ENCODE measurements at regions not wholly inside any gene's neighbourhood (a gene's known extent, or its start where the extent isn't known, plus 50 kb on each side); places are given as distances from the start of the nearest gene placed in this dataset.
"Not testable (repeated sequence)": the region's sequence is repeated elsewhere in the genome, so short reads cannot be mapped to it uniquely, and the experiment has no call there.

DNA sequence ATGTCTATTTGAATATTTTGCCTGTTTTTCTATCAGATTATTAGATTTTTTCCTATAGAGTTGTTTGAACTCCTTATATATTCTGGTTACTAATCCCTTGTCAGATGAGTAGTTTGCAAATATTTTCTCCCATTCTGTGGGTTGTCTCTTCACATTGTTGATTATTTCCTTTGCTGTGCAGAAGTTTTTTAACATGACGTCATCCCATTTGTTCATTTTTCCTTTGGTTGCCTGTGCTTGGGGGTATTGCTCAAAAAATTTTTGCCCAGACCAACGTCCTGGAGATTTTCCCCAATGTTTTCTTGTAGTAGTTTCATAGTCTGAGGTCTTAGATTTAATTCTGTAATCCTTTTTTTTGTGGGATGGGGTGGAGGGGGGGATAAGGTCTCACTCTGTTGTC lies 168.7 kb upstream of the NFIA start:
- DNase-seq, result not testable (repeated sequence)

DNA sequence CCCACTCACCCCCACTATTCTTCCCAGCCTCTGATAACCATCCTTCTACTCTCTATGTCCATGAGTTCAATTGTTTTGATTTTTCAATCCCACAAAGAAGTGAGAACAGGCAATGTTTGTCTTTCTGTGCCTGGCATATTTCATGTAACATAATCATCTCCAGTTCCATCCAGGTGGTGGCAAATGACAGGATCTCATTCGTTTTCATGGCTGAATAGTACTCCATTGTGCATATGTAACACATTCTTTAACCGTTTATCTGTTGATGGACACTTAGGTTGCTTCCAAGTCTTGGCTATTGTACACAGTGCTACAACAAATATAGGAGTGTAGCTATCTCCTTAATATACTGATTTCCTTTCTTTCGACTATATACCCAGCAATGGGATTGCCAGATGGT lies 169.3 kb upstream of the NFIA start:
- no peak for DNase-seq

GRCh38 chr1:60911966-60912697 lies 170.2 kb upstream of the NFIA start:
- DNase-seq, result no peak

- DNase-seq, result no peak
Observed at GRCh38 chr1:60908159-60908558, 174.2 kb upstream of the NFIA start.

- no peak for DNase-seq
Observed at GRCh38 chr1:60906526-60906925, 175.8 kb upstream of the NFIA start.

GRCh38 chr1:60906039-60906438 lies 176.3 kb upstream of the NFIA start:
- no peak for DNase-seq

DNA sequence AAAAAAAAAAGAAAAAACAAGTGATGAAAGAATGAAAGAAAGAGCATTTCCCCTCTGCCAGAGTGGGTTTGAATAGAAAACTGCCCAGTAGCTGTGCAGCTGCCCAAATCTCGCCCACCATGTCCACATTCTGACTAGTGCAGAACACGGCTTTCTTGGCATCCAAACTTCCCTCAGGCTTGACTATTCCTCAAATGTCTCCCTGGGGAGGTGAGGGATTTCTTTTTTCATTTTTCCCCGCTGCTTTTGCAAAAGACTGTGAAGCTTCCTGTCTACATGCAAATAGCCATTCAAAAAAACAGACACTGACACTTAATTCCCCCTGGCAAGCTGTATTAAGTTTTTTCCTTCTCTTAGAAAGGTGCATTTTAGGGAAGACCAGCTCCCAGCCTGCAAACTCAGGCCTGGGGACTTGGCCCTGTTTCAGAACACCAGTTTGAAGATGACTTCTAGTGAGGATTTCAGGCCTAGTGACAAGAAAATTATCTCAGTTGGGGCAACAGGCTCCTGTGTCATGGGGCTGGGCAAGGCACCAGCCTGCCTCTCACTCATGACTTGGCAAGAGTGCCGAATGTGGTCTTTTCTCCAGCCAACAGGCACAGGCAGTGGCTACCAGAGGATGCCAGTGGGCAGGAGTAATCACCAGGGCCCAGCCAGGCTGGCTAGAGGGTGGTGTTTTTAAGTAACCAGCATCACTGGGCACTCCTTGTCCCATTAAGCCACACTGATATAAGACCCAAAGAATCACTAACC lies 178.1 kb upstream of the NFIA start:
- DNase-seq, result no peak

DNA sequence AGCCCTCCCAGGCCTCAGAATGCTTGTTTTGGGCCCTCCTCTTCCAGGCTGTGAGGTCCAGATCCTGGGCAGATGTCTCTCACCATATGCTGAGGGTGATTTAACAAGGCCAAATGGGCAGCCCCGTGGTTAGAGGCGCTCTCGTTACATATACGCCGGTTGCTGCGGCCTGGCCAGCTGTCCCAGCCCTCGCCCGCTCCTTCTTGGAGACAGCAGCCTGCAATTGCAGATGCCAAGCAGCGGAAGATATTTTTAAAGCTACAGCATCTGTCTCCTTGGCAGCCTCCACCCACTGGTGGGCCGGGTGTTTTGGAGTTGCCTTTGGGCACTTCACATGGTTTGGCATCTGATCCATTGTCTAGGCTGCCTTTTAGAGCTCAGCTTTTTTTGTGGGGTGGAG lies 178.8 kb upstream of the NFIA start:
- no peak for DNase-seq

GRCh38 chr1:60899464-60899863 lies 182.9 kb upstream of the NFIA start:
- DNase-seq, result no peak

DNA sequence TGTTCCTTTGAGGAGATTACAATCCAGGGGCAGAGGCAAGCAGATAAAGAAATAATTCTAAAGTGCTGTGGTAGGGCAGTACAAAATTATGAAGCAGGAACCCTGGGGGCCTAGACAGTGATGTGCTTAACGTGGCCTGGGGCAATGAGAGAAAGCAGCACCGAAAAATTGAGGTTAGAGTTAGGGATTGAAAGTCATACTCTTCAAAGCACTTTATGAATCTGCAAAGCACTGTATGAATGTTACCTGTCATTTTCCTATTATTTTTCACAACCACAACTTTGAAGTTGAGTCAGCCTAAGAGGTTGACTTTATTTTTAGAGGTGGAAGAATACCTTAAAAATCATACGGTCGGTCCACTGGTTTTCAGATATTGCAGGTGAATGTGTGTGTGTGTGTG lies 183.4 kb upstream of the NFIA start:
- DNase-seq, result no peak

GRCh38 chr1:60898413-60898812 lies 183.9 kb upstream of the NFIA start:
- no peak for DNase-seq

DNA sequence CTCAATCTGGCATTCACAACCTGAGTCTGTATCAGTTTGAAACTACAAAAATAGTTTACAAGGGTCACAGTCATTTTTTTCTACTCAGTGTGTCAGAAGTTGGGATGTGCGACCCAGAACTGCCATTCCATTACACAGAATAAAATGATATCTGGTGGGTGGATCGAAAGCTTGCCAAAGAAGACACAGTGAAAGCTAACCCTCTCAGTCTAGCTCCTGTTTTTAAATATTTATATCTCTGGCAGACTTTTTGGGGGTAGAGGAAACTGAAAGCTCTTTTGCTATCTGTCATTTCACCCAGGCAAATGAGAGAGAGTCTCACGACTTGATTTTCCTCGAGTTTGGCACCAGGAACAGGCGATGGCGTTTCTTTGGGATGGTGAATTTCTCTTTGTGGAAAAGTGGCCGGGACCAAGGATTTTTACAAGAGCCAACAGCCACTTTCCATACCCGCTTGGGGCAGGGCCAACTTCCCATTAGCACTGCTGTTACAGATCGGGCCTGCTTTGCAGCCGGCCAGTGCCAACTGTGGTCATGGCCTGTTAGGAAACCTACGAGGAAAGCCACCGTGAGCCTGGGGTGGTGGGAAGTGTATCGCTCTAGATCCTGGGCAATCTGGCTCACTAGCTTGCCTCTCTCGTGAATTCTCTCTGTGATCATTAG lies 185.5 kb upstream of the NFIA start:
- no peak for DNase-seq

DNA sequence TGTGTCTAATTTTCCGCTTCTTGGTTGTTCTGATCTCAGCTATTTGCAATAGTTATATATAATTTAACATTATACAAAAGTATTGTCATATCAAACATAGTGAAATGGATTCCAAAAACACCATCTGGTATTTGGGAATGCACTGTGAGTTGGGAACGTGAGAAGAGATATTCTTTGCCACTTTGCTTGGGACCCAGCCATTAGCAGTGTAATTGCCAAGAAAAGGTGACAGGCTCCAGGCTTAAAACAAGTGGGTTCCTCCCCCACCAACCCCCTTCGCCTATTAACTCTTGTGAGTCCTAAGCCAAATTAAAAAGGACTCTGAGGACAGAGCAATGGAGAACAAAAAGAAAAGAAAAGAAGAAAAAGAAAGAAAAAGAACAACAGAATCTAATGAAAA lies 186.7 kb upstream of the NFIA start:
- DNase-seq, result no peak

DNA sequence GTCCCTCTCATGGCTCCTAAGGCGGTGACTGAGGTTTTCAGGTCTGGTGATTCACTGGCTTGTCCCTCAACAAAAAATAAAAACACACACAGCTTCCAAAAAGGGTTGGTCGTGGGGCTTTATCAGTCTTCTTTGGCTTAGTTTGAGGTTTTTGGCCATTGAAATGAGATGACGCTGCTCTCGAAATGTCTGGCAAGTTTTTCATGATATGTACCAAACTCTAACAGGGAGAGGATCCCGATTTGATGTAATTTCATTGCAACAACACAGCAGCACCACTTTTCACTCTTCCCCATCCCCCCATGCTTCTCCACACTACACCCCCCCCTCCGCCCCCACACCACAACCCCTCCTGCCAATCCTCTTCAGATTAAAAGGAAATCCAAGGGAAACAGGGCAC lies 187.1 kb upstream of the NFIA start:
- no peak for DNase-seq

- DNase-seq, result no peak
Observed at GRCh38 chr1:60894741-60895140, 187.6 kb upstream of the NFIA start.

DNA sequence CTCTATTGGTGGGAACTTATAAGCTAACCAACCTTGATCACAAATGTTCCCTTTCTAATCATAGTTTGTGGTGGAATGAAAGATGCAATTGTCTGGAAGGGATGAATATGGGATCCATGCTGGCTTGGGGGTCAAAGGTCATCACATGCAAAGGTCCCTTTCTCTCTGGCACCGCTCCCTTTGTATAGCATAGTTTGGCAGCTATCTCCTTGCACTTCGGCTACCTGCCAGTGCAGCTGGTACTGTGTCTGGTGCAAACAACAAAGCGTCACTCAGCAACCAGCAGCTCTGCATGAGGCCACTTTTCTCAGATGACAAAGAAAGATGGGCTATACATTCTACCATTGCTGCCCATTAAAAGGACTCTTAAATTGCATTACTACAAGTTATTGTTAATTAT lies 188.2 kb upstream of the NFIA start:
- no peak for DNase-seq

DNA sequence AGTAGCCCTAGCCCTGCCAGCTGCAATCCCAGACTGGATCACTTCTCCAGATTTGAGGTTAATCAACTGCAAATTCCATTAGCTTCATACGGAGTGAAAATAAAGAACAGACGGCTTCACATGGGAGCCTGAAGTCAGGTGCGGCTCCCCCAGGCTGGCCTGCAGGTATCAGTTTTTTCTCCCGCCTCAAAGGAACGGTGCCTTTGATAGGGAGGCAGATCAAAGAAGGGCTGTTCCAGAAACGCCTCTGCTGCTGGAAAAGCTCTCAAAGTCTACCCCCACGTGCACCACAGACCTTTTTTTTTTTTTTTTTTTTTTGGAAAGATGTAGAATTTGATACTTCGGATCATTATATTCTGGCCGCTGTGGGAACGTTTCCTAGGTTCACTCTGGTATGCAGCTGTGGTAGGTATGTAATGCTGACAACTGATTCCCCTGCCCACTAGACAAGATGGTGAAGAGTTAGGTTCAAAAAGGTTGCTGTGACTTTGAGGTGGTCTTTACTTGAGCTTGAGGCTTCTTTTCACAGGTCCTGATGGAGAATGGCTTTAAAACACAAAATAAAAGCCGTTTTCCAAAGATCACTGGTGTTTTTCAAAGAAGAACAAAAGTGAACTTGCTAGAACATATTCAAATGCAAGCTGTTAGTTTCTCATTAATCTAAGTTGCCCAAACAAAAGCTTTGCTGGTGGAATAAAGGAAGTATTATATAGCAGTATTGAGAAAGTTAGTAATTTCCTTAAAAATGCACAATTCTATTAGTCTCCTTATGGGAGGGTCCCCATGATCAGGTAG lies 189.0 kb upstream of the NFIA start:
- no peak for DNase-seq

DNA sequence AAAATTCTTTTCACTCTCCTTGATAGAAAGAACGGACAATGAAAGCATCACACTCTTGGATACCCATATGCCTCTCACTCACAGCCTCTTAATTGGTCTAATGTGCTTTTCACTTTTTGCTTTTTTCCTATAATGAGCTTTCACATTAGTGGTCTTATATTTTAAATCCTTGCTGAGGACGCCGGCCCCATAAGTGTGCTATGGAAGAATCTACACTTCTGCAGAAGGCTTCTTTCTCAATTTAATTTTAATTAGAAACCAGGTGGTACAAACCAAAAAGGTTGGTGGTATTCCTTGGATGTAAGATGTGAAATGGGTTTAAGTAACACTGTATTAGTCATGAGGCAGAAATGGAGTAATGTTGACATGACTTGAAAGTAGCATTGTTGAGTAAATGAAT lies 190.6 kb upstream of the NFIA start:
- DNase-seq, result no peak

GRCh38 chr1:60891281-60891680 lies 191.1 kb upstream of the NFIA start:
- no peak for DNase-seq

DNA sequence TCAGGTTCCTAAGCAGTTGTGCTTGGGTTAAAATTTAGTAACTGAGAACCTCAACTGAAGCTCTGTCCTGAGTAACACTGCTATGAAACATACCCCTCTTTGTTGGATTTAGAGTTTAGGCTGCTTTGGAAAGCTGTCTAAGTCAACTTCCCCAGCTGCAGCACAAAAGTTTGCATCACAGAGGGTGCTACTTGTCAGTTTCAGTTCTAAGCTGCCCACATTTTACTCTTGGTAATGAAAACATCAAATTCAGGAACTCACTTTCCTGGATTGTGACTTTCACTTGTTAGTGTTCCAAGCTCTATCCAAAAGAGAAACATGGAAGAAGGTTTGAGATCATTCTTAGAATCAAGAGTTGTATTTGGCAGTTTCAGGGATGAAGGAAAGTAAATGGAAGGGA lies 191.7 kb upstream of the NFIA start:
- no peak for DNase-seq

- DNase-seq, result no peak
Observed at GRCh38 chr1:60889709-60890108, 192.7 kb upstream of the NFIA start.

GRCh38 chr1:60888126-60888525 lies 194.2 kb upstream of the NFIA start:
- DNase-seq, result no peak

GRCh38 chr1:60886793-60887331 lies 195.5 kb upstream of the NFIA start:
- no peak for DNase-seq

Measured in stimulated activated naive CD4-positive, alpha-beta T cell treated with Interleukin-2 at 50 U/mL for 16 hours (primary cell).